GM21529 (cell line): ENCODE measurements at regions not wholly inside any gene's neighbourhood (a gene's known extent, or its start where the extent isn't known, plus 50 kb on each side); places are given as distances from the start of the nearest gene placed in this dataset.

Experiments
- ATAC-seq: cut with Tn5 transposase; IDR thresholded peaks from one replicate; pipeline ENCODE4 v1.9.1; 2021; ENCODE audit not compliant: unreplicated experiment

- no peak for ATAC-seq
Observed at GRCh38 chr16:85372627-85373372, 240.3 kb upstream of the GSE1 start.

- no peak for ATAC-seq
Observed at GRCh38 chr16:85373741-85374570, 239.2 kb upstream of the GSE1 start.

- no peak for ATAC-seq
Observed at GRCh38 chr16:85374571-85374872, 238.6 kb upstream of the GSE1 start.

- no peak for ATAC-seq
Observed at GRCh38 chr16:85375282-85375681, 237.8 kb upstream of the GSE1 start.

- no peak for ATAC-seq
Observed at GRCh38 chr16:85376292-85377095, 236.6 kb upstream of the GSE1 start.

GRCh38 chr16:85377388-85378144 is 235.6 kb upstream of the GSE1 start:
- ATAC-seq = no peak

- no peak for ATAC-seq
Observed at GRCh38 chr16:85378145-85379040, 234.7 kb upstream of the GSE1 start.

GRCh38 chr16:85379041-85380001 is 233.8 kb upstream of the GSE1 start:
- no peak for ATAC-seq

- ATAC-seq = no peak
Observed at GRCh38 chr16:85380002-85380395, 233.1 kb upstream of the GSE1 start.

- ATAC-seq = no peak
Observed at GRCh38 chr16:85380905-85381737, 232.0 kb upstream of the GSE1 start.

GRCh38 chr16:85381738-85382592 is 231.2 kb upstream of the GSE1 start:
- no peak for ATAC-seq

GRCh38 chr16:85382717-85383118 is 230.4 kb upstream of the GSE1 start:
- no peak for ATAC-seq

GRCh38 chr16:85383836-85384832 is 229.0 kb upstream of the GSE1 start:
- no peak for ATAC-seq

GRCh38 chr16:85384833-85385462 is 228.2 kb upstream of the GSE1 start:
- no peak for ATAC-seq
